Vagina (tissue), 2 donors: ENCODE measurements at regions not wholly inside any gene's neighbourhood (a gene's known extent, or its start where the extent isn't known, plus 50 kb on each side); places are given as distances from the start of the nearest gene placed in this dataset.

Experiments used
- CTCF ChIP-seq, 3 experiments: fragments of 450-650 bp in 2 of 3; fragments of 200-600 bp in 1 of 3; sonication (generic) in 1 of 3; IDR thresholded peaks; one replicate each; pipeline ENCODE4 v1.5.1; 2017 to 2019; ENCODE audit warnings: antibody characterized with exemption in 3 of 3, mild to moderate bottlenecking in 2 of 3, moderate library complexity in 2 of 3
- POLR2A ChIP-seq, 2 donors: fragments of 450-650 bp; IDR thresholded peaks; one replicate each; pipeline ENCODE4 v1.6.1; 2017; ENCODE audit warnings: antibody characterized with exemption in 2 of 2, mild to moderate bottlenecking in 2 of 2, moderate library complexity in 2 of 2
- POLR2AphosphoS5 ChIP-seq, 2 donors: sonication (generic); formaldehyde crosslinking; IDR thresholded peaks; one replicate each; pipeline ENCODE4 v1.9.0; 2017; ENCODE audit warnings: antibody characterized with exemption in 2 of 2, mild to moderate bottlenecking in 2 of 2, low read depth in 1 of 2; ENCODE audit not compliant: insufficient read depth in 1 of 2

GRCh38 chr16:55401046-55401445 is 77.0 kb downstream of the IRX6 start:
- TF ChIP-seq CTCF (IDR thresholded peaks at IDR 0.05): no peak
- TF ChIP-seq POLR2AphosphoS5 (IDR thresholded peaks at IDR 0.05; ENCODE audit: insufficient read depth in 1 of 2, low read depth in 1 of 2): no peak
- TF ChIP-seq POLR2A (IDR thresholded peaks at IDR 0.05): no peak
